HUES6 (cell line): ENCODE measurements at regions not wholly inside any gene's neighbourhood (a gene's known extent, or its start where the extent isn't known, plus 50 kb on each side); places are given as distances from the start of the nearest gene placed in this dataset.
A peak's percentile ranks its signal among the peaks of the same experiment; 100 is the strongest.
"Not testable (repeated sequence)": the region's sequence is repeated elsewhere in the genome, so short reads cannot be mapped to it uniquely, and the experiment has no call there.

Experiments used
- H3K27ac ChIP-seq: 2 replicates; pipeline ENCODE4 v1.7.0; 2013; ENCODE audit warnings: low read depth, mild to moderate bottlenecking, low read length, inconsistent platforms
- H3K27me3 ChIP-seq: 2 replicates; pipeline ENCODE4 v1.6.1; 2013; ENCODE audit warnings: low read length; ENCODE audit not compliant: control insufficient read depth, insufficient read depth
- H3K36me3 ChIP-seq: 2 replicates; pipeline ENCODE4 v1.6.1; 2013; ENCODE audit warnings: low read length; ENCODE audit not compliant: control insufficient read depth, insufficient read depth
- H3K4me1 ChIP-seq: 2 replicates; pipeline ENCODE4 v1.6.1; 2013; ENCODE audit warnings: low read length; ENCODE audit not compliant: control insufficient read depth, insufficient read depth
- H3K4me3 ChIP-seq: 2 replicates; pipeline ENCODE4 v1.5.1; 2013; ENCODE audit warnings: low read depth, low read length
- H3K9ac ChIP-seq: one replicate; pipeline ENCODE4 v1.6.1; 2013; ENCODE audit warnings: mild to moderate bottlenecking, low read length
- H3K9me3 ChIP-seq: 2 replicates; pipeline ENCODE4 v1.6.1; 2013; ENCODE audit warnings: low read depth, low read length; ENCODE audit not compliant: control insufficient read depth, insufficient read depth

GRCh38 chrX:13955975-13956374 lies 73.7 kb downstream of the GEMIN8 start:
- Histone ChIP-seq H3K9me3 (peaks cover 8% of the 10 kb centered on the region), H3K27ac (no peak overlapping the region), H3K36me3 (no peaks in the 10 kb centered on the region), H3K9ac (no peak overlapping the region), H3K4me3 (no peak overlapping the region), H3K27me3 (peaks cover 21% of the 10 kb centered on the region; the same call in 1 of the 2 replicates), H3K4me1 (no peaks in the 10 kb centered on the region)

GRCh38 chrX:13955095-13955647 lies 74.5 kb downstream of the GEMIN8 start:
- Histone ChIP-seq H3K9me3 (peaks cover 8% of the 10 kb centered on the region), H3K27me3 (peaks cover 21% of the 10 kb centered on the region; the same call in 1 of the 2 replicates), H3K36me3 (no peaks in the 10 kb centered on the region), H3K9ac (no peak overlapping the region), H3K4me3 (no peak overlapping the region), H3K4me1 (no peaks in the 10 kb centered on the region), H3K27ac (no peak overlapping the region)

GRCh38 chrX:13952581-13952980 lies 77.1 kb downstream of the GEMIN8 start:
- H3K4me1 ChIP-seq = no peaks in the 10 kb centered on the region
- H3K4me3 ChIP-seq = no peak overlapping the region
- no peak overlapping the region for H3K9ac ChIP-seq
- no peaks in the 10 kb centered on the region for H3K36me3 ChIP-seq
- no peak overlapping the region for H3K27ac ChIP-seq
- H3K27me3 ChIP-seq = peaks cover 21% of the 10 kb centered on the region; the same call in 1 of the 2 replicates
- H3K9me3 ChIP-seq = peaks cover 4% of the 10 kb centered on the region

- peaks cover 22% of the 10 kb centered on the region for H3K4me1 ChIP-seq
- H3K36me3 ChIP-seq, H3K27ac ChIP-seq, H3K4me3 ChIP-seq, H3K27me3 ChIP-seq, H3K9ac ChIP-seq, H3K9me3 ChIP-seq: not testable (repeated sequence)
Observed at GRCh38 chrX:13946223-13946622, 83.5 kb downstream of the GEMIN8 start.

GRCh38 chrX:13945787-13946186 lies 83.9 kb downstream of the GEMIN8 start:
- not testable (repeated sequence) for H3K27ac ChIP-seq, H3K9ac ChIP-seq, H3K27me3 ChIP-seq, H3K36me3 ChIP-seq, H3K4me3 ChIP-seq, H3K9me3 ChIP-seq
- peaks cover 26% of the 10 kb centered on the region for H3K4me1 ChIP-seq

- Histone ChIP-seq H3K27ac (no peak overlapping the region), H3K27me3 (no peaks in the 10 kb centered on the region; the same call in 1 of the 2 replicates), H3K4me3 (no peak overlapping the region), H3K4me1 (peaks cover 60% of the 10 kb centered on the region), H3K36me3 (0 out of 2 replicates have a peak, but pooled peaks cover under 1% of the 10 kb centered on the region), H3K9ac (no peak overlapping the region), H3K9me3 (no peaks in the 10 kb centered on the region)
Observed at GRCh38 chrX:13940671-13941070, 89.0 kb downstream of the GEMIN8 start.

- Histone ChIP-seq H3K9me3 (no peaks in the 10 kb centered on the region), H3K27ac (peak overlapping the region; percentile 94; the same call in 1 of the 2 replicates), H3K36me3 (0 out of 2 replicates have a peak, but pooled peaks cover 4% of the 10 kb centered on the region), H3K9ac (peak overlapping the region; percentile 22), H3K27me3 (no peaks in the 10 kb centered on the region; the same call in 1 of the 2 replicates), H3K4me1 (peaks cover 63% of the 10 kb centered on the region), H3K4me3 (peak overlapping the region; percentile 77; the same call in 1 of the 2 replicates)
Observed at GRCh38 chrX:13939741-13940597, 89.7 kb downstream of the GEMIN8 start.

GRCh38 chrX:13938829-13939530 lies 90.7 kb downstream of the GEMIN8 start:
- no peaks in the 10 kb centered on the region; the same call in 1 of the 2 replicates for H3K27me3 ChIP-seq
- no peaks in the 10 kb centered on the region for H3K9me3 ChIP-seq
- H3K36me3 ChIP-seq = peaks cover 9% of the 10 kb centered on the region
- peak overlapping the region; percentile 77 for H3K4me3 ChIP-seq
- peak overlapping the region; percentile 94 for H3K27ac ChIP-seq
- peaks cover 63% of the 10 kb centered on the region for H3K4me1 ChIP-seq
- peak overlapping the region; percentile 85 for H3K9ac ChIP-seq

- Histone ChIP-seq H3K9ac (peak overlapping the region; percentile 85), H3K27me3 (no peaks in the 10 kb centered on the region; the same call in 1 of the 2 replicates), H3K27ac (peak overlapping the region; percentile 94), H3K36me3 (peaks cover 13% of the 10 kb centered on the region), H3K9me3 (no peaks in the 10 kb centered on the region), H3K4me3 (peak overlapping the region; percentile 77), H3K4me1 (peaks cover 65% of the 10 kb centered on the region)
Observed at GRCh38 chrX:13938051-13938828, 91.5 kb downstream of the GEMIN8 start.

- Histone ChIP-seq H3K27ac (peak overlapping the region; percentile 94), H3K36me3 (peaks cover 13% of the 10 kb centered on the region), H3K4me1 (peaks cover 68% of the 10 kb centered on the region), H3K27me3 (no peaks in the 10 kb centered on the region; the same call in 1 of the 2 replicates), H3K9me3 (no peaks in the 10 kb centered on the region), H3K9ac (peak overlapping the region; percentile 85), H3K4me3 (peak overlapping the region; percentile 77)
Observed at GRCh38 chrX:13937370-13938050, 92.2 kb downstream of the GEMIN8 start.
